HEK293T (cell line): ENCODE measurements at regions not wholly inside any gene's neighbourhood (a gene's known extent, or its start where the extent isn't known, plus 50 kb on each side); places are given as distances from the start of the nearest gene placed in this dataset.

Source experiments
- FOXM1 ChIP-seq: fragments of 450-650 bp; IDR thresholded peaks from 2 replicates; pipeline ENCODE4 v1.6.1; 2017; ENCODE audit warnings: mild to moderate bottlenecking, borderline replicate concordance
- L3MBTL2 ChIP-seq: fragments of 450-650 bp; conservative IDR thresholded peaks from 2 replicates; pipeline ENCODE4 v1.6.1; 2016; ENCODE audit warnings: mild to moderate bottlenecking
- SP1 ChIP-seq: fragments of 450-650 bp; IDR thresholded peaks from 2 replicates; pipeline ENCODE4 v1.6.1; 2017
- ZNF384 ChIP-seq: fragments of 450-650 bp; IDR thresholded peaks from 2 replicates; pipeline ENCODE4 v1.6.1; 2016

GRCh38 chr6:88287696-88288095 lies 121.5 kb upstream of the CNR1 start:
- TF ChIP-seq FOXM1 (no peak), SP1 (no peak), L3MBTL2 (no peak), ZNF384 (no peak)
